ENCODE measurements at regions not wholly inside any gene's neighbourhood (a gene's known extent, or its start where the extent isn't known, plus 50 kb on each side); places are given as distances from the start of the nearest gene placed in this dataset.

DNA sequence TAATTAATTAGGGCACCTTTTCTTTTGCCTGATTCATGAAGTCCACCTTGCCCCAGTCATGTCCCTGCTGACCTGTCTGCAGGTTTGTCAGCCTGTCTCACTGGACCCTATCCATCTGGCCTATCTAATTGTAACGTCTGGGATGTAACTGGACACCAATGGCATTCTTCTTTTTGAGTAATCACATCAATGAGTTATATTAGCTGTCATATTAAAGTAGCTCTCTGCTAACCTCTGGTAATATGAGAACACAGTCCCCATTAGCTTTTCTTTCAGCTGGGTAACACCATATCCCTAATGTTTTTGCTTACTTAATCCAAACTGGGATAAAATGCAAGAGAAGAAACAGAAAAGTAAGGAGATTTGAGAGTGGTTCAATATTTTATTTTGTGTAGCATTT lies 166.2 kb upstream of the VEPH1 start:
- no peaks in the 10 kb centered on the region for H3K9me3 ChIP-seq (ENCODE audit: control insufficient read depth, low read depth, low read length)
- no peaks in the 10 kb centered on the region for H3K9me3 Mint-ChIP-seq
- no peaks in the 10 kb centered on the region for H4K20me1 ChIP-seq (ENCODE audit: control insufficient read depth, insufficient read depth, insufficient read length)
- peaks cover 0 to 3% of the 10 kb centered on the region in 2 experiments; a peak in 1 of 4 replicates for H3K4me1 Mint-ChIP-seq
- no CpG with 5 or more reads among the region's 1 CpG for WGBS (ENCODE audit: extremely low coverage, insufficient read length, low lambda C conversion rate)
- no peak overlapping the region for H3K4me2 ChIP-seq (ENCODE audit: insufficient read depth, insufficient read length, low read length)
- no peak overlapping the region for H3K4me3 Mint-ChIP-seq
- no peak overlapping the region for H2AK5ac ChIP-seq (ENCODE audit: insufficient read length, low read length)
- H2BK20ac ChIP-seq (ENCODE audit: low read depth, low read length, poor library complexity, severe bottlenecking): no peak overlapping the region
- H2BK120ac ChIP-seq (ENCODE audit: low read depth, low read length, poor library complexity, severe bottlenecking): no peak overlapping the region
- no peaks in the 10 kb centered on the region for H3K23me2 ChIP-seq (ENCODE audit: insufficient read length, low read depth, low read length, poor library complexity, severe bottlenecking)
- H3K27me3 Mint-ChIP-seq (ENCODE audit: low read depth): no peaks in the 10 kb centered on the region
- TF ChIP-seq, protein P1, sequence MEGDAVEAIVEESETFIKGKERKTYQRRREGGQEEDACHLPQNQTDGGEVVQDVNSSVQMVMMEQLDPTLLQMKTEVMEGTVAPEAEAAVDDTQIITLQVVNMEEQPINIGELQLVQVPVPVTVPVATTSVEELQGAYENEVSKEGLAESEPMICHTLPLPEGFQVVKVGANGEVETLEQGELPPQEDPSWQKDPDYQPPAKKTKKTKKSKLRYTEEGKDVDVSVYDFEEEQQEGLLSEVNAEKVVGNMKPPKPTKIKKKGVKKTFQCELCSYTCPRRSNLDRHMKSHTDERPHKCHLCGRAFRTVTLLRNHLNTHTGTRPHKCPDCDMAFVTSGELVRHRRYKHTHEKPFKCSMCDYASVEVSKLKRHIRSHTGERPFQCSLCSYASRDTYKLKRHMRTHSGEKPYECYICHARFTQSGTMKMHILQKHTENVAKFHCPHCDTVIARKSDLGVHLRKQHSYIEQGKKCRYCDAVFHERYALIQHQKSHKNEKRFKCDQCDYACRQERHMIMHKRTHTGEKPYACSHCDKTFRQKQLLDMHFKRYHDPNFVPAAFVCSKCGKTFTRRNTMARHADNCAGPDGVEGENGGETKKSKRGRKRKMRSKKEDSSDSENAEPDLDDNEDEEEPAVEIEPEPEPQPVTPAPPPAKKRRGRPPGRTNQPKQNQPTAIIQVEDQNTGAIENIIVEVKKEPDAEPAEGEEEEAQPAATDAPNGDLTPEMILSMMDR (conservative IDR thresholded peaks at IDR 0.05): no peak
- no peak overlapping the region for H4K8ac ChIP-seq (replicated peaks; ENCODE audit: insufficient read length, low read depth, low read length)
- no peak overlapping the region for H4K91ac ChIP-seq (ENCODE audit: insufficient read length, low read depth, low read length)
- H2BK15ac ChIP-seq (ENCODE audit: low read depth, low read length): no peak overlapping the region
- H3K18ac ChIP-seq (ENCODE audit: insufficient read length, low read depth, low read length): no peak overlapping the region
- DNase-seq: no peak
- H3K4ac ChIP-seq (ENCODE audit: low read depth, low read length): no peak overlapping the region
- no peak overlapping the region for H3K27ac Mint-ChIP-seq
- no peak overlapping the region for H4K5ac ChIP-seq (ENCODE audit: insufficient read length, low read depth, low read length)
- no peak overlapping the region for H2BK12ac ChIP-seq (ENCODE audit: insufficient read length, low read depth, low read length)
- H3K79me1 ChIP-seq (ENCODE audit: insufficient read depth, low read depth, low read length, poor library complexity, severe bottlenecking): no peaks in the 10 kb centered on the region
- no peak overlapping the region for H2BK5ac ChIP-seq (ENCODE audit: insufficient read length, low read length)
- no peak overlapping the region for H2AFZ ChIP-seq (ENCODE audit: low read length)
- H3K56ac ChIP-seq (ENCODE audit: insufficient read length, low read depth, low read length): no peak overlapping the region
- H3K14ac ChIP-seq (ENCODE audit: insufficient read depth, low read length): no peak overlapping the region
- H3K27ac ChIP-seq (ENCODE audit: insufficient read length, low read depth, low read length): no peak overlapping the region
- H3K23ac ChIP-seq (ENCODE audit: insufficient read length, low read depth, low read length): no peak overlapping the region
- H3K4me1 ChIP-seq (ENCODE audit: insufficient read depth, low read length): no peaks in the 10 kb centered on the region
- H3K79me2 ChIP-seq (ENCODE audit: insufficient read depth, low read length): no peaks in the 10 kb centered on the region
- H3K36me3 Mint-ChIP-seq (ENCODE audit: insufficient read depth in 1 of 3, low read depth in 3 of 3): no peaks in the 10 kb centered on the region
- H3K27me3 ChIP-seq (ENCODE audit: insufficient read depth, low read length): no peaks in the 10 kb centered on the region
- no peak overlapping the region for H3T11ph ChIP-seq (ENCODE audit: low read length)
- no peak overlapping the region for H3K9ac ChIP-seq (ENCODE audit: extremely low read depth, insufficient read length, low read length)

Measured in H9 (cell line).